Sciatic nerve (tissue), 2 donors: ENCODE measurements at regions not wholly inside any gene's neighbourhood (a gene's known extent, or its start where the extent isn't known, plus 50 kb on each side); places are given as distances from the start of the nearest gene placed in this dataset.

Experiments used
- ATAC-seq: fragments of 200-7000 bp; cut with Tn5 transposase; one replicate; pipeline ENCODE4 v1.9.1; 2020; ENCODE audit warnings: mild to moderate bottlenecking, moderate library complexity
- DNase-seq: peaks from one replicate; pipeline ENCODE4 v3.0.0-alpha.2; 2020; ENCODE audit warnings: low spot score
- intact Hi-C: fragments of 100-400 bp; cut with DNase I; formaldehyde crosslinking; loops from one replicate; pipeline ENCODE4 v1.14.2; 2022
- donor health status: DM: no; HTN: no; CAD: no.
- donor health status: DM: no; HTN: no; CAD: no.

- ATAC-seq (peak; percentile 87), DNase-seq (peak; percentile 77)
- intact Hi-C loops, result no loop called here
Measured at GRCh38 chr1:224503161-224504118, 68.8 kb upstream of the WDR26 start.

GRCh38 chr1:224504297-224505041, 69.9 kb upstream of the WDR26 start:
- intact Hi-C loops, result no loop called here
- ATAC-seq, result no peak
- no peak for DNase-seq

- intact Hi-C loops, result no loop called here
- no peak for DNase-seq
- peak; percentile 40 for ATAC-seq
Measured at GRCh38 chr1:224505454-224506093, 71.0 kb upstream of the WDR26 start.

GRCh38 chr1:224506141-224506814, 71.7 kb upstream of the WDR26 start:
- DNase-seq (no peak), ATAC-seq (peak; percentile 3)
- intact Hi-C loops, result no loop called here

- DNase-seq (no peak), ATAC-seq (no peak)
- intact Hi-C loops, result no loop called here
Measured at GRCh38 chr1:224507771-224508523, 73.3 kb upstream of the WDR26 start.

- no peak for DNase-seq
- ATAC-seq, result no peak
- intact Hi-C loops, result loop anchor here (5.0 to 10.0 kb wide), 2 partner anchors 347 to 405 kb away; no protein-coding TSS in a partner anchor
Measured at GRCh38 chr1:224509907-224510306, 75.3 kb upstream of the WDR26 start.

- ATAC-seq (no peak), DNase-seq (no peak)
- intact Hi-C loops, result loop anchor here (5.0 to 10.0 kb wide), 2 partner anchors 346 to 404 kb away; no protein-coding TSS in a partner anchor
Measured at GRCh38 chr1:224510880-224511645, 76.5 kb upstream of the WDR26 start.

- DNase-seq, result no peak
- intact Hi-C loops, result loop anchor here (5.0 to 10.0 kb wide), 2 partner anchors 345 to 402 kb away; no protein-coding TSS in a partner anchor
- ATAC-seq, result no peak
Measured at GRCh38 chr1:224512600-224513151, 78.1 kb upstream of the WDR26 start.

- no peak for ATAC-seq
- no peak for DNase-seq
Measured at GRCh38 chr1:224513383-224513782, 78.8 kb upstream of the WDR26 start.

GRCh38 chr1:224513787-224514209, 79.2 kb upstream of the WDR26 start:
- peak; percentile 95 for DNase-seq
- peak; percentile 96 for ATAC-seq
- intact Hi-C loops, result loop anchor here (5.0 to 10.0 kb wide), 2 partner anchors 344 to 401 kb away; no protein-coding TSS in a partner anchor

More at GRCh38 chr1:224513383-224513782, 78.8 kb upstream of the WDR26 start:
- intact Hi-C loops, result loop anchor here (5.0 to 10.0 kb wide), 2 partner anchors 344 to 401 kb away; no protein-coding TSS in a partner anchor

- DNase-seq (no peak), ATAC-seq (no peak)
- intact Hi-C loops, result loop anchor here (10.0 kb wide), 1 partner anchor 398 kb away; no protein-coding TSS in a partner anchor
Measured at GRCh38 chr1:224517171-224517570, 82.6 kb upstream of the WDR26 start.

GRCh38 chr1:224518528-224518927, 83.9 kb upstream of the WDR26 start:
- ATAC-seq (no peak), DNase-seq (no peak)
- intact Hi-C loops, result loop anchor here (10.0 kb wide), 1 partner anchor 396 kb away; no protein-coding TSS in a partner anchor

GRCh38 chr1:224519874-224520273, 85.3 kb upstream of the WDR26 start:
- DNase-seq (no peak), ATAC-seq (no peak)
- intact Hi-C loops, result loop anchor here (10.0 kb wide), 1 partner anchor 395 kb away; no protein-coding TSS in a partner anchor

- ATAC-seq, result no peak
- intact Hi-C loops, result no loop called here
- no peak for DNase-seq
Measured at GRCh38 chr1:224520808-224521207, 86.2 kb upstream of the WDR26 start.

- DNase-seq (no peak), ATAC-seq (no peak)
- intact Hi-C loops, result no loop called here
Measured at GRCh38 chr1:224521904-224522734, 87.5 kb upstream of the WDR26 start.

- intact Hi-C loops, result no loop called here
- no peak for DNase-seq
- ATAC-seq, result no peak
Measured at GRCh38 chr1:224523676-224524075, 89.1 kb upstream of the WDR26 start.
